ENCODE measurements at regions not wholly inside any gene's neighbourhood (a gene's known extent, or its start where the extent isn't known, plus 50 kb on each side); places are given as distances from the start of the nearest gene placed in this dataset.
"Not testable (repeated sequence)": the region's sequence is repeated elsewhere in the genome, so short reads cannot be mapped to it uniquely, and the experiment has no call there.

DNA sequence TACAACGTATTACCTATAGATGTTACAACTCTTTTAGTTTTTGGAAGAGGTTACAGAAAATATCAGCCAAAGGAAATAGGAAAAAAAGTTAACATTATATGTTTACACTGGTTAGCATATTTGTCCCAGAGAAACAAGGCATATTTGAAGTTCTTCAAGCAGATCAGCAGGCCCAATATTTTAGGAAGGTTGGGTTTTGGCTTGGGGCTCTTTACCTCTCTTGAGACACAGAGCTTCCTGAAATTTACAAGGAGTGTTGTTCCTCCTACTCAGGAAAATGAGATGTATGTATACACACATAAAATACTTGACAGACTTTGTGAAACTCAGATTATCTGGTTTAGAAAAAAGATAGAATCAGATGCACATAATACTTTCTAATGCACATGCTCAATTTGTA is 323.6 kb downstream of the HGF start:
- H3K4me2 ChIP-seq = no peak overlapping the region
- H3K4me3 ChIP-seq (IDR thresholded peaks at IDR 0.05; ENCODE audit: insufficient read depth, low read depth, low read length) = no peak overlapping the region
- H2AFZ ChIP-seq (ENCODE audit: low read depth) = no peak overlapping the region
- no peak overlapping the region for H3K9ac ChIP-seq
- H3K36me3 ChIP-seq (ENCODE audit: insufficient read depth) = no peaks in the 10 kb centered on the region
- no peaks in the 10 kb centered on the region for H3K27me3 ChIP-seq (ENCODE audit: insufficient read depth, low read depth)
- H3K27ac ChIP-seq = no peak overlapping the region
- no peaks in the 10 kb centered on the region for H4K20me1 ChIP-seq (ENCODE audit: insufficient read depth)
- TF ChIP-seq CTCF (conservative IDR thresholded peaks at IDR 0.05; ENCODE audit: low read depth, low read length) = no peak
- H3K4me1 ChIP-seq (ENCODE audit: low read depth, poor library complexity, severe bottlenecking) = no peaks in the 10 kb centered on the region
- H3K79me2 ChIP-seq (ENCODE audit: insufficient read depth, low read depth) = no peaks in the 10 kb centered on the region

DNA sequence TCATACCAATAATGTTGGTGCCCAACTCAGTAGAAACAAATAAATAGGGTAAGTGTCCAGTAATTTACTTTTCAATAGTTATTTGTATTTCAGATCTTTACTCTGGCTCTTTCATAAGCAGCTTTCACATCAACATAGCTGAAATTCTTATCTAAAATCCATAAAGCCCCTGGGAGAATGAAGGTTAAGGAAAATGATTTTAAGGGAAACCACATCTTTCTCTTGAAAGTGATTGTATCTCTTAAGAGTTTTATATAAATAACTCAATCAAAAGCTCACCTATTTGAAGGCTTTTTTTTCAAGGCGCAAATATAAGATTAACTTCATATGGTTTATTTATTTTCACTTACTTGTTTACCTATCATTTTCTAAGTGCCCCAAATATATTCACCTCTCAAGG is 324.4 kb downstream of the HGF start:
- Histone ChIP-seq H3K4me3 (IDR thresholded peaks at IDR 0.05; ENCODE audit: insufficient read depth, low read depth, low read length) (no peak overlapping the region), H3K4me1 (ENCODE audit: low read depth, poor library complexity, severe bottlenecking) (no peaks in the 10 kb centered on the region), H2AFZ (ENCODE audit: low read depth) (no peak overlapping the region), H3K79me2 (ENCODE audit: insufficient read depth, low read depth) (no peaks in the 10 kb centered on the region), H3K4me2 (no peak overlapping the region), H3K27ac (no peak overlapping the region), H3K27me3 (ENCODE audit: insufficient read depth, low read depth) (no peaks in the 10 kb centered on the region), H3K9ac (no peak overlapping the region), H3K36me3 (ENCODE audit: insufficient read depth) (no peaks in the 10 kb centered on the region), H4K20me1 (ENCODE audit: insufficient read depth) (no peaks in the 10 kb centered on the region)
- no peak for TF ChIP-seq CTCF (conservative IDR thresholded peaks at IDR 0.05; ENCODE audit: low read depth, low read length)

GRCh38 chr7:81441750-81442149 is 328.1 kb downstream of the HGF start:
- Histone ChIP-seq H3K36me3 (ENCODE audit: insufficient read depth) (no peaks in the 10 kb centered on the region), H2AFZ (ENCODE audit: low read depth) (no peak overlapping the region), H3K4me1 (ENCODE audit: low read depth, poor library complexity, severe bottlenecking) (no peaks in the 10 kb centered on the region), H4K20me1 (ENCODE audit: insufficient read depth) (no peaks in the 10 kb centered on the region), H3K27ac (no peak overlapping the region), H3K4me2 (no peak overlapping the region), H3K27me3 (ENCODE audit: insufficient read depth, low read depth) (no peaks in the 10 kb centered on the region), H3K79me2 (ENCODE audit: insufficient read depth, low read depth) (no peaks in the 10 kb centered on the region), H3K9ac (no peak overlapping the region), H3K4me3 (IDR thresholded peaks at IDR 0.05; ENCODE audit: insufficient read depth, low read depth, low read length) (no peak overlapping the region)
- no peak for TF ChIP-seq CTCF (conservative IDR thresholded peaks at IDR 0.05; ENCODE audit: low read depth, low read length)

GRCh38 chr7:81439591-81439990 is 330.3 kb downstream of the HGF start:
- H3K4me1 ChIP-seq (ENCODE audit: low read depth, poor library complexity, severe bottlenecking) = no peaks in the 10 kb centered on the region
- no peaks in the 10 kb centered on the region for H3K27me3 ChIP-seq (ENCODE audit: insufficient read depth, low read depth)
- no peak overlapping the region for H3K9ac ChIP-seq
- no peak for TF ChIP-seq CTCF (conservative IDR thresholded peaks at IDR 0.05; ENCODE audit: low read depth, low read length)
- H2AFZ ChIP-seq (ENCODE audit: low read depth) = no peak overlapping the region
- H3K79me2 ChIP-seq (ENCODE audit: insufficient read depth, low read depth) = no peaks in the 10 kb centered on the region
- H3K27ac ChIP-seq = no peak overlapping the region
- no peaks in the 10 kb centered on the region for H4K20me1 ChIP-seq (ENCODE audit: insufficient read depth)
- H3K4me3 ChIP-seq (IDR thresholded peaks at IDR 0.05; ENCODE audit: insufficient read depth, low read depth, low read length) = no peak overlapping the region
- no peak overlapping the region for H3K4me2 ChIP-seq
- no peaks in the 10 kb centered on the region for H3K36me3 ChIP-seq (ENCODE audit: insufficient read depth)

- H3K27me3 ChIP-seq (ENCODE audit: insufficient read depth, low read depth); H3K4me2 ChIP-seq; H3K79me2 ChIP-seq (ENCODE audit: insufficient read depth, low read depth); H3K4me1 ChIP-seq (ENCODE audit: low read depth, poor library complexity, severe bottlenecking); H3K36me3 ChIP-seq (ENCODE audit: insufficient read depth); H4K20me1 ChIP-seq (ENCODE audit: insufficient read depth); H3K4me3 ChIP-seq (IDR thresholded peaks at IDR 0.05; ENCODE audit: insufficient read depth, low read depth, low read length); H3K9ac ChIP-seq; H3K27ac ChIP-seq; H2AFZ ChIP-seq (ENCODE audit: low read depth): not testable (repeated sequence)
Observed at GRCh38 chr7:81437160-81437559, 332.7 kb downstream of the HGF start.

Measured in KMS-11 (cell line).